GM21515 (cell line): ENCODE measurements at regions not wholly inside any gene's neighbourhood (a gene's known extent, or its start where the extent isn't known, plus 50 kb on each side); places are given as distances from the start of the nearest gene placed in this dataset.
A peak's percentile ranks its signal among the peaks of the same experiment; 100 is the strongest.
"Not testable (repeated sequence)": the region's sequence is repeated elsewhere in the genome, so short reads cannot be mapped to it uniquely, and the experiment has no call there.

Source experiments
- ATAC-seq: cut with Tn5 transposase; IDR thresholded peaks from one replicate; pipeline ENCODE4 v1.9.1; 2021; ENCODE audit not compliant: unreplicated experiment

DNA sequence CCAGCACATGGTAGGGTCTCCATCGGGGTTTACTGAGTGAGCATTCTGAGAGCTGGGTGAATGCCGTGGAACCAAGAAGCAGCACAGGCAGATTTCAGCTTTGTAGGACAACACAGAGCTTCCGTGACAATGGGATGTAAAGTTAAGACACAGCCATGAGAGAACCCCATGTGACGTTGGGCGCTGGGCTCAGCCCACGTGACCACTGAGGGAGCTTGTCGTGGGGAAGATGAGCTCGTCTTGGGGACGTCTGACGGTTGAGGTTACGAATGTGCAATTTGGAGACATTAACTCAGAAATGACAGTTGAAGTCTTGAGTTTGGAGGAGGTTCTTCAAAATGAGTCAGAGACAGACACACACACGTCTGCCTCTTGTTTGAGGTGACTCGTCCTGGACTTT, 51.5 kb upstream of the MUC20 start:
- ATAC-seq: not testable (repeated sequence)

DNA sequence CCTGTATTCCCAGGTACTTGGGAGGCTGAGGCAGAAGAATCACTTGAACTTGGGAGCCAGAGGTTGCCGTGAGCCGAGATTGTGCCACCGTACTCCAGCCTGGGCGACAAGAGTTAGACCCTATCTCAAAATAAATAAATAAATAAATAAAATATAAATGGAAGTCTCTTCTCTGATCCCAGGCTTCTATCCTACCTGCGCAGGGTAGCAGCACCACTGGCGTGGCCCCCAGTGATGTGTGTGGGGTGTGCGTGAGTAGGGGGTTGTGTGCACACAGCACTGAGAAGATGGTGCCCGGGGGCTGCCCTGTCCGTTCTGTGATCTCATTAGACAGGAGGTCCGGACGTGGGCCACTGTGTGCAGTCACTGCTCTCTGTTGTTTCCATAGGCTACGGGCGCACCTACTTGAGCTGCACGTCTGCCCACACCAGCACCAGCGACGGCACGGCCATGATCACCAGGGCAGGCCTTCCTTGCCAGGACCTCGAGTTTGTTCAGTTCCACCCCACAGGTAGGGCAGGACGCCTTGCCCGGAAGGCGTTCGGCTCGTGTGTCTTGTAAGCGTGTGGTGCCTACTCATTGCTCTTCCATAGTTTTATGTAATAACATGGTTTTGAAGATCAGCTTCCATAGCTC, 52.5 kb upstream of the MUC20 start:
- ATAC-seq: not testable (repeated sequence)

DNA sequence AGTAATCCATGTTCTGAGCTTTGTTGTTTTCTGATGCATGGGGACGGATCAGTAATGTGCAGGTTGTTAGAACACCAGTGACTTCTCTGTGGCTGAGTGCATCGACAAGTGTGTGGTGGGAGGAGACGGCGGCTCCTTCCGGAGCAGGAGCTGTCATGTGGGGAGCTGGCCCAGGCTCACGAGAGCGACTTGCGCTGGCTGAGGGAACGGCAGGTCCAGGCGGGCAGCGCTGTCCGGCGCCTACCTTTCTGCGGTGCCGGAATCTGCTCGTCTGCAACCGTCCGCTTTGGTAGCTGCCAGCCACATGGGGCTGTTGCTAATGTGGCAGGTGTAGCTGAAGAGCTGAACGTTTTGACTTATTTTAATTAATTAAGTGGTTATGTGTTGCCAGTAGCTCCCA, 55.5 kb upstream of the MUC20 start:
- ATAC-seq: not testable (repeated sequence)

DNA sequence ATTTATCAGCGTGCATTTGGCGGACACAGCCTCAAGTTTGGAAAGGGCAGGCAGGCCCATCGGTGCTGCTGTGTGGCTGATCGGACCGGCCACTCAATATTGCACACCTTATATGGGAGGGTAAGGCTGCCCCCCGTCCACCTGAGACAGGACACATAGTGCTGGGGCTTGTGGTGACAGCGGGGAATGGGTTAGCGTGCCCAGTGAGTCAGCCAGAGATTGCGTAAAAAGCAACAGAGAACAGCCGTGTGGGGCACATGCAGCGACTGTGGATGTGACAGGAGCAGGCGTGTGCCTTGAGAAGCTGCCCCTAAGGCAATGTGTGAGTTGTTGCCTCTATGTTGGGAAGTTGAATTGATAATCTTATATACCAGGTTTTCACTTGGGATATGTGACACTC, 56.6 kb upstream of the MUC20 start:
- not testable (repeated sequence) for ATAC-seq

DNA sequence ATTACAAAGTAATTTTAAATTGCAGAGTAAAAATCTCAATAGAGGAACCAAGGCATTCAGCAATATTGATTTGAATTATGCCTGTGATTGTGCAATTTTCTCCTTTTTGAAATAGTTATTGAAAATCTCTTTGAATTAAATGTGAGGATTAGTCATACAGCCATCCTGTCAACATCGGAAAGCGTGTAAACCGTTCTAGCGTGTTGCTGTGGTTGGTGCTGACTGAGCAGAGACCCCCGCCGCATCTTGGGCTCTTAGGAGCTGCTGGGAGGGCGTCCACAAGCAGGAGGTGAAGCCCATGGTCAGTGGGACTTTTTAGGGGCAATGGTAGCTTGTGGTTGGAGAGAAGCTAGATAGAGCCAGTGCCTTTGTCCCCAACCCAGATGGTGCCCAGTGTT, 61.6 kb upstream of the MUC20 start:
- not testable (repeated sequence) for ATAC-seq

DNA sequence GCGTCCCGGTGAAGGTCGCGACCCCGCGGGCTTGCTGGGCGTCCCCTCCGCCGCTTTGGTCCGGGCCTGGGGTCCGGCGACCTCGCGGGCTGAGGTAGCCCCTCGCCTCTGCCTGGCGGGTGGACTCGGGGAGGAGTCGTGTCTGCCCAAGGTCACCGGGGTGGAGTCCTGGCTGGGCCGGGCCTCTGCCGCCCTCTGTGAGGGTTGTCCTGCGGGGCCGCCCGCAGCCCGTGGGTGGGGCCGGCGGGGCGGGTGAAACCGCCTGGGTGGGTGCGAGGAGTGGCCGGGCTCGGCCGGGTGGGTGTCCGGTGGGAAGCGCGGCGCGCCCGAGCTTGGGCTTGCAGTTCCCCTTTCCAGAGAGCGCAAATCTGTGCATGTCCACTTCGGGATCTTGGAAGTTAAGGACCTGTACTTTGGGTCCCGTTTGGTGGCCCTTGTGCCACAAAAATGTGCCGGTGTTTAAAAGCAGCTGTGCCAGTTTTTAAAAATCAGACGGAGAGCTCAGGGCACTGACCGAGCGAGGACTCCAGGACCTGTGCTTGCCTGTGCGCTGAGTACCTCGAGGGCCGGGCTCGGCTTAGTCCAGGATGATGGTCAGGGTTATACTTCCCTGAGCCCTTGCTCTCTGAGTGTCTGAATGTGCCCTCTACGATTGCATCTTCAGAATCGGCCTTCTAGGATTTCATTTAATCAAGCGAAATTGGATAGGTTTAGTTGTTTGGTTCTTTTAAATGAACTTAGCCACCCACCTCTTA, 62.2 kb upstream of the MUC20 start:
- ATAC-seq: peak; percentile 48

DNA sequence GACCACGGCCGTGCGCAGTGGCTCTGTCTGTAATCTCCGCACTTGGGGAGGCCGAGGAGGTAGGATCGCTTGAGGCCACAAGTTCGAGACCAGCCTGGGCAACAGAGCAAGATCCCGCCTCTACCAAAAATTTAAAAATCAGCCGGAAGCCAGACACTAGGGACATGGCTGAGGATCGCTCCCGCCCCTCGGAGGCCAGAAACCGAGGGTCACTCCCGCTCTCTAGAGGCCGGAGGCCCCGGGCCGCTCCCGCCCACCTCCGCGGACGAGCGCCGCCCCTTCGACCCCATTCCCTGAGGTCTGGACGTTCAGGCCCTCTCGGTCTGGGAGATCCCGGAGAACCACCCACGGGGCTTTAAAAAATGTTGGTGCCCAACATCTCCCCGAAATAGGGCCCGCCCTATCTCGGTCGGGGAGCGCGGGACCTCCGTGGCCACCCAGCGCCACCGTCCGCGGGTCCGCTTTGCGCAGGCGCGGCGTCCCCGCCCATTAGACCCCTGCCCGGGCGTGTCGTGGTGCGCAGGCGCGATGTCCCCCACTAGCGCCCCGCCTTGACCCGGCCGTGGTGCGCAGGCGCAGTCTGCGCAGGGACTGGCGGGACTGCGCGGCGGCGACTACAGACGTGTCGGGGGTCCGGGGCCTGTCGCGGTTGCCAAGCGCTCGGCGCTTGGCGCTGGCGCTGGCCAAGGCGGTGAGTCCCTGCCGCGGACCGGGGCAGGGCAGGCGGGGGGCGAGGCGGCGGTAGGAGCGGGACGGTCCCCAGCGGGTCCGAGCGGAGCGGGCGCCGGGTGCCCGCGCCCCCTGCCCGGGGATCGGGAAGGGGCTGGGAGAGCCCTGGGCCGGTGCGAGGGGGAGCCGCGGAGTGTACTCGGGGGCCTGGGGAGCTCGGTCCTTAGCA, 63.1 kb upstream of the MUC20 start:
- peak; percentile 84 for ATAC-seq

DNA sequence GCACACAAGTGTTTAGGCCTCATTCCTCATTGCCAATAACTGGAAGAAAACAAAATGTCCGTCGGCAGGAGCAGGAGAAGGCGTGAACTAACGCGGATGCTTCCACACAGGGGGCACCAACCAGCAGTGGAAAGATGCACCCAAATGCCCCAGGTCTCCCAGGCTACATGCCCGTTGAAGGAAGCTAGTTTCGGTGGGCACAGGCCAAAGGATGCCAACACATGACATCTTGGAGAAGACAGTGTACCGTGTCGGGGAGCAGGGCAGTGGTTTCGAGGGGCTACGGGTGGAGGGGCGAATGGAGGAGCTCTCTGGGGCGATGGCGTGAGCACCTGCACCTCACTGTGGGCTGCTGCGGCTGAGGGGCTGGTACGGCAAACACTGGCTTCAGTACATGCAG, 64.7 kb upstream of the MUC20 start:
- ATAC-seq: not testable (repeated sequence)

DNA sequence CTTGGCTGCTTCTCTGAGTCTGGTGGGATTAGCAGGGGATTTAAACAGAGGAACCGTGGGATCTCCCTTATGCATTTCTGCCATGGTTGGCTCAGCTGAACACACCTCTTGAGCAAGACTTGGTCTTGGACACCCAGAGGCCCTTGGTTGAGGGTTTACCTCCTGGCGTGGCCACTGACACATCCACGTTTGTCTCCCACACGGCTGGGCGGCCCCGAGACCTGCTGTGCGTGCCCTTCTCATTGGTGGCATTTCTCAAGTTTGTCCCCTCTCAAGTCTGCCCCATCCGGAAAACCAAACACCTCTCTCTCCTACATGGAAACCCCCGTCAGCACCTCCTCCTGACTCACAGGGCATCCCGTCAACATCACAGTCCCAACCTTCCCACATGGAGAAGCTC, 66.0 kb upstream of the MUC20 start:
- not testable (repeated sequence) for ATAC-seq

DNA sequence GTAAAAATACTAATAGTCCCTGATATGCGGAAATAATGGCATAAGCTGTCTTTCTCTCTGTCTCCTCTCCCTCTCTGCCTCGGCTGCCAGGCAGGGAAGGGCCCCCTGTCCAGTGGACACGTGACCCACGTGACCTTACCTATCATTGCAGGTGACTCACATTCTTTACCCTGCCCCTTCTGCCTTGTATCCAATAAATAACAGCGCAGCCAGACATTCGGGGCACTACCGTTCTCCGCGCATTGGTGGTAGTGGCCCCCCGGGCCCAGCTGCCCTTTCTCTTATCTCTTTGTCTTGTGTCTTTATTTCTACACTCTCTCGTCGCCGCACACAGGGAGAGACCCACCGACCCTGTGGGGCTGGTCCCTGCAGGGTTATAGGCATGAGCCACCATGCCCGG, 66.6 kb upstream of the MUC20 start:
- ATAC-seq: not testable (repeated sequence)

DNA sequence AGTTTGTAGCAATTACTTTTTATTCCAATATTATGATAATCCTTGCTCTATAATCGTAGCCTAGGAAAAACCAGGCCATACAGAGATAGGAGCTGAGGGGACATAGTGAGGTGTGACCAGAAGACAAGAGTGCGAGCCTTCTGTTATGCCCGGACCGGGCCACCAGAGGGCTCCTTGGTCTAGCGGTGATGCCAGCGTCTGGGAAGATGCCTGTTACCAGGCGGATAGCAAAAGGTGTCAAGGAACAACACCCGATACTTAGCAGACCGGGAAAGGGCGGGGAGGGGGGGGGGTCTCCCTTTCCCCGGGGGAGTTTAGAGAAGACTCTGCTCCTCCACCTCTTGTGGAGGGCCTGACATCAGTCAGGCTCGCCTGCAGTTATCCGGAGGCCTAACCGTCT, 67.1 kb upstream of the MUC20 start:
- ATAC-seq: not testable (repeated sequence)

DNA sequence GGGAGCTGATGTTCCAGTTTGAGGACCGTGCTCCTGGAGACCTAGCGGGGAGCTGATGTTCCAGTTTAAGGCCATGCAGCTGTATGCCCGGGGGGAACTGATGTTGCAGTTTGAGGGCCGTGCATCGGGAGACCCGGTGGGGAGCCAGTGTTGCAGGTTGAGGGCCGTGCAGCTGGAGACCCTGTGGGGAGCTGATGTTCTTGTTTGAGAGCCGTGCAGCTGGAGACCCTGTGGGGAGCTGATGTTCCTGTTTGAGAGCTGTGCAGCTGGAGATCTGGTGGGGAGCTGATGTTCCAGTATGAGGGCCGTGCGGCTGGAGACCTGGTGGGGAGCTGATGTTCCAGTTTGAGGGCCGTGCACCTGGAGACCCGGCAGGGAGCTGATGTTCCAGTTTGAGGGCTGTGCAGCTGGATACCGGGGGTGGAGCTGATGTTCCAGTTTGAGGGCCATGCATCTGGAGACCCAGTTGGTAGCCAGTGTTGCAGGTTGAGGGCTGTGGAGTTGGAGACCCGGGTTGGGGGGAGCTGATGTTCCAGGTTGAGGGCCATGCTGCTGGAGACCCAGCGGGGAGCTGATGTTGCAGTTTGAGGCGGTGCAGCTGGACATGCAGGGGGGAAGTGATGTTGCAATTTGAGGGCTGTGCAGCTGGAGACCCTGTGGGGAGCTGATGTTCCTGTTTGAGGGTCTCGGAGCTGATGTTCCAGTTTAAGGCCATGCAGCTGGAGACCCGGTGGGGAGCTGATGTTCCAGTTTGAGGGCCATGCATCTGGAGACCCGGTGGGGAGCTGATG, 64.4 kb upstream of the APOD start:
- not testable (repeated sequence) for ATAC-seq

DNA sequence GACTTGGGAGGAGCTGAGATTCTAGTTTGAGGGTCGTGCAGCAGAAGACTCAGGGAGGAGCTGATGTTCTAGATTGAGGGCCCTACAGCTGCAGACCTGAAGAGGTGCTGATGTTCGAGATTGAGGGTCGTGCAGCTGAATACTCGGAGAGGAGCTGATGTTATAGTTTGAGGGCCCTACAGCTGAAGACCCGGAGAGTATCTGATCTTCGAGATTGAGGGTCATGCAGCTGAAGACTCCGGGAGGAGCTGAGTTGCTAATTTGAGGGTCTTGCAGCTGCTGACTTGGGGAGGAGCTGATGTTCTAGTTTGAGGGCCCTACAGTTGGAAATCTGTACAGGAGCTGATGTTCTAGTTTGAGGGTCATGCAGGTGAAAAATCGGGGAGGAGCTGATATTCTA, 62.1 kb upstream of the APOD start:
- not testable (repeated sequence) for ATAC-seq

DNA sequence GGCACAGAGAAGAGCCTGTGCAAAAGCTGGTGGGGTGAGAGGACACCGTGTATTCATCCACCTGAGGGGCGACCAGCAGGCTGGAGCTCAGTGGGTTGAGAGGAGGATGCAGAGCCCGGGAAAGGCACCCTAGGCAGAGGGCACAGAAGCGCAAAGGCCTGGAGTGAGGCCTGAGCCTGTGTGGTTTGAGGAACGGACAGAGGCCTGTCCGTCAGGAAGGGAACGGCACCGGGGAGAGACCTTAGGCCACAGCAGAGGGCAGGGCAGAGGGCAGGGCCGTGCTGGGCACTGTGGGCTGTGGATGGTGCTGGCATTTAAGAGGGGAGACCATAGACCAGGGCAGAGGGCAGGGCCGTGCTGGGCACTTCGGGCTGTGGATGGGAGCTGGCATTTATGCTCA, 59.5 kb upstream of the APOD start:
- ATAC-seq: not testable (repeated sequence)

DNA sequence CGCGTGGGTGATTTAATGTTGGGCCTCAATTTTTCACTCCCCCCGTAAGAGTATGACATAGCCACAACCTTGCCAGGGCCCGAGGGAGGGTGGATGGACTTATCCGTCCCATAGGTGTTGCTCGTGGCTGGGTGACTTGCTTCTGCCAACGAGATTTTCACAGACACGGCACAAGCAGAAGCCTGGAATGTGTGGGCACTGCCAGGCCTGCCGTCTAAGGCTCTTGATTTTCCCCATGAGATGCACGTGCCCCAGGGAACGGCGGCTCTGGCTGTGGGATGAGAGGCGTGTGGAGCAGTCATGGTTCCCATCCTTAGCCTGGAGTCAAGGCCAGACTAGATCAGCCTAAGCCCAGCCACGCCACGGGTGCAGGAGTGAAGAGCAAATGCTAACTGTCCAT, 58.6 kb upstream of the APOD start:
- ATAC-seq: not testable (repeated sequence)

DNA sequence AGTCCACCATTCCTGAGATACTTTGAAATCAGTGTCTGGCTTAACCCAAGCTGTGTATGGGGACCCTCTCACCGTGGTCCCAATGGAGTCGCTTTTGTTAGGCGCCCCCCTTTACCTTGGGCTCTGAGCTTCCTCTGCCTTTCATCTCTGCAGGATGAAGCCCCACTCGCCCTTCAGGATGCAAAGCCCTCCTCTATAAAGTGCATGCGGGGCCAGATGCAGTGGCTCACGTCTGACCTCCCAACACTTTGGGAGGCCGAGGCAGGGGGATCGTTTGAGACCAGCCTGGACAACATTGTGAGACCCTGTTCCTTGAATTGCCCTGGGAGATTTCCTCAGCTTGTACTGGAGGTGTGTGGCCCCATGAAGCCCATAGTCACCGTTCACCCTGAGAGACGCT, 54.7 kb upstream of the APOD start:
- ATAC-seq: not testable (repeated sequence)

DNA sequence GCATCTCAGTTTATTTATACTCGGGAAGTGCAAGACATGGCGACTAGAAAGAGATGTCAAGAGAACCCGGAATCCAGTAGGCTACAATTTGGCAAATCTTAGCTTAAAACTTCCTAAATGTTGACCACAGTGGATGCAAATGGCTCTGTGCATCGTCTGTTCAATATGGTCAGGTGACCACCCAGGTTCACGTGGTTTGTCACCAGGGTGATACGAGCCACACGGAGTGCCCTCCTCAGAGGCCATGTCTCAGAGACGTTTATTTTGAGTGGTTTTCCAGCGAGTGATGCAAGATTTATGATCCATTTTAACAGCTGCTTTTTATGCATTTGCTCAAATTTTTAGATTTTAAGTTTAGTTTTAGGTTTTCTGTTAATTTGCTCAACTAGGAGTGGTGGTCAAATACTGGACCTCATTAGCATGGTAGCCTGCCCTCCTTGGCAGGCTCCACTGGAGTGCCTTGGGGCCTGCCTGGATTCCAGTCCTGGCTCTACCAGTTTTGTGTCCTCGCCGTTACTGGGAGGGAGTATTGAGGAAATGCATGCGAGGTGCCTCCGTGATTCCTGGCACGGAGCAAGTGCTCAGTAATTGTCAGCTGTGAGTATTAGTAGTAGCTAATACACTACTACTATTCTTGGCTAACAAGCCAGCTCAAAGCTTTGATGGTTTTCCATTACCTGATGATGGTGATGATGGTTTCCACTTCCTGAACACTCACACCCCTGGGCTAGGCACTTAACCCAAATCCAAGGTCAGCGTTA, 53.9 kb upstream of the APOD start:
- not testable (repeated sequence) for ATAC-seq

DNA sequence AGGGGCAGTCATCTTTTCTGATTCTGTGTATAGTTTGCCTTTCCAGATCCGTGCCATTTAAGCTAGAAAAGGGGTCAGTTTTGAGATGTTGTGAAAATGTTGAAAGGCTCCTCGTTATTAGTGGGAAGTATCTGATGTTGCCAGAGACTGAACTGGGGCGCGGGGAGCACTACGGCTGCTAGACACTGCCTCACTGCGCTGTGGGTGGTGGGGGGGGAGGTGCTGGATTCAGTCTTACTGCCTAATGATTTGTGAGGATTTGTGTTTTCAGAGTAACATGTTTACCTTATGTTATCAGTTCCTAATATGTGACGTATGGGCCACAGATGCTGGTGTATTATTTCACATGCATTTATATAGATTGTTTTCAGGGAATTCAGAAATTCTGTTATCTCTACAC, 53.3 kb upstream of the APOD start:
- ATAC-seq: not testable (repeated sequence)

DNA sequence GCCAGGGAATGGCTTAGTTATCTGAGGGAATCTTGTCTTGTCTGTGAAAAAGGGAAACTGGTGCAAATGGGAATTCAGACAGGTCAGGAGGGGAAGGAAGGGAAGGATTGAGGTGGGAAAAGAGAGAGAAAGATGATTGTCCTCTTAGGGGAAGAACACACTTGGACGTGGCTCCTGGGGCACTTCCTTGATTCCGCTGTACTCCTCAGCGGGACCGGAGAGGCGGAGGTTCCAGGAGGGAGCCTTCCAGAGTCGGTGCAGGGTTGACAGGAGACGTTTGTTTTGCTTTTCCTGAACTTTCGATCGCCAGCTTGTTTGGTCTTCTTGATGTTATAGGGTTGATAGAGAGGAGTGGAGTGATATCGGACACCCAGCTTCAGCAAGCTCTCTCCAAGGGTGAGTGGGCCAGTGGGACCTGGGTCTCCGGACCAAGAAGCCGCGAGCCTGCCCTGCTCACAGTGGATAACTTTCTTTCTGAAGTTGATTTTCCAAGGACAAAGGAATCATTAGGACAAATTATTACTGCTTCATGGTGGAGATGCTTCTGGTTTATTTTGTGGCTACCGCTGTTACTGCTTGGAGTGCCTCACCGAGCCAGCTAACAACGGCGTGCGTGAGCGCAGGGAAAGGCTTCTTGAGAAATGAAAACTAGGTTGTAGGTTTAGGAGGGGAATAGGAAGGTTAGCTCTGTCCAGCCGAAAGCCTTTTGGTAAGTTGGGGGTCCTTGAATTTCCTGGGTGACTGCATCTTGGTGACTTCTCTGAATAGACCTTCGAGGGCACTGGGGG, 52.4 kb upstream of the APOD start:
- not testable (repeated sequence) for ATAC-seq
